Left kidney (tissue), 1 donor: ENCODE measurements at regions not wholly inside any gene's neighbourhood (a gene's known extent, or its start where the extent isn't known, plus 50 kb on each side); places are given as distances from the start of the nearest gene placed in this dataset.

ENCODE experiments used
- DNase-seq: peaks from one replicate; pipeline ENCODE4 v3.0.0-alpha.2; 2013

DNA sequence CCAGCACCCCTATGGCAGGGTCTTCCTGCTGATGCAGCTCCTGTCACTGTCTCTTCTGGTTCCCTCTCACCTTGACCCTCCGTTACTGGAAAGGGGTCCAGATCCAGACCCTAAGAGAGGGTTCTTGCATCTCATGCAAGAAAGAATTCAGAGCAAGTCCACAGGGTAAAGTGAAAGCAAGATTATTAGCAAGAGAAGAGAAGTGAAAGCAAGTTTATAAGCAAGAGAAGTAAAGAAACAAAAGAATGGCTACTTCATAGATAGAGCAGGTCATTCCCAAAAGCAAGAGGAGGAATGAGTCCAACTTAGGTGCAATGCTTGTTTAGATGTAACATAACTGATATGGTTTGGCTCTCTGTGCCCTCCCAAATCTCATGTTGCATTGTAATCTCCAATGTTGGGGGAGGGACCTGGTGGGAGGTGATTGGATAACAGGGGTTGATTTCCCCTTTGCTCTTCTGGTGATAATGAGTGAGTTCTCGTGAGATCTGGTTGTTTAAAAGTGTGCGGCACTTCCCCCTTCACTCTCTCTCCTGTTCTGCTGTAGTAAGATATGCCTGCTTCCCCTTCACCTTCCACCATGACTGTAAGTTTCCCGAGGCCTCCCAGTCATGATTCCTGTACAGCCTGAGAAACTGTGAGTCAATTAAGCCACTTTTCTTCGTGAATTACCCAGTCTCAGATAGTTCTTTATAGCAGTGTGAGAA is 183.3 kb downstream of the MED10 start:
- DNase-seq: no peak

DNA sequence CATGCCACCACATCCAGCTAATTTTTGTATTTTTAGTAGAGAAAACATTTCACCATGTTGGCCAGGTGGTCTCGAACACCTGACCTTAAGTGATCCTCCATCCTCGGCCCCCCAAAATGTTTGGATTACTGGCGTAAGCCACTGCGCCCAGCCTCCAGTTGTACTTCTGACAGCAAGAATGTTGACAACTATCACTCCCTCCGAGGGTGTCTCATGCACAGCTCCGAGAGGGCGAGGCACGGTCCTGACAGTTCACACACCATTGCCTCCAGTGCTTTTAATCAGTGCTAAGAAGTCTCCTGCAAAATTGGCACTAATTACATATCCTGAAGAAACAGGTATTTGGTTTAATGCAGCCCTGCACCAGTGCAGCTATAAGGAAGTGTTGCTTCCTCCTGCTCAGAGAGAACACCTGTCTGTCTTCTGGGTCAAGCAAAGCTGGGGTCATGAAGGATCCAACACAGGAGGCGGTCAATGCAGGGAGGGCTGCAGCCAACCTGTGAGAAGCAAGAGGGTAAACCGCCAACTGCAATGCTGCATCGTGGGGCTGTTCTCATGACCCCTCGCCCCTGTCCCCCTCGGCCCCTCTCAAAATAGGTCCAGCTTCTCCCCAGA is 184.0 kb downstream of the MED10 start:
- DNase-seq: no peak

DNA sequence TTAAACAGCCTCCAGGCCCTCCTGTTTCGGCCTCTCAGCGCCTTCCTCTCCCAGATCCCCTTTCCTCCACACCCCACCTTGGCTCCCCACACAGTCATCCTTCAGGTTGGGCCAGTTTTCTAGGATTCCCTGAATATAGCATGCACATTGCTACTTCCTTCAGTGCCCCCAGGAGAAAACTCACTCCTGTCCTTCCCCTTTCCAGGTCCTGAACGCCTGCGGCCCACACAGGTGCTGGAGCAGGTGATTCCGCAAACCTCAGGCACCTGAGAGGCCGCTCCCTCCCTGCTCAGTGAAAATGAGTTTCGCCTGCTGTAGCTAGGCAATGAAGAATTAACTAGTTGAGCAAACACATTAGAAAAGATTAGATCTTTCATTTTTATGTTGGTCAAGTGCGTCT is 185.0 kb downstream of the MED10 start:
- DNase-seq: no peak

DNA sequence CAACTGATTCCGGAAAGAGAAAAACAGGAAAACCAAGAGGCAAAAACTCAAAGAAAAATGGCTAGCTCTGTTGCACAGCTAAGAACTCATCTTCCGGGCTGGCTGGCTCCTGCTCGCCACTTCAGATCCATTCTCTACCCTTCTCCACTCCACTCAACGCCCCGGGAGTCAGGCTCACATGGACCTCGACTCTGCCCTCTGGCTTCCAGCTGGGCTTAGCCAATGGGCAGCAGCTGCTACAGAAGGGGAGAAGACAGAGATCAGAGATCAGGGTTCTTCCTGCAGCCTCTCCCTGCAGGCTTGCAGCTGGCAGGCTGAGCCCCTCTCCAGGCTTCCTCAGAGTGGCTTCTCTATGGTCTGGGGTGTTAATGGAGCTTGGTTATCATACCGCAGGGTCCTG is 187.5 kb downstream of the MED10 start:
- DNase-seq: no peak

DNA sequence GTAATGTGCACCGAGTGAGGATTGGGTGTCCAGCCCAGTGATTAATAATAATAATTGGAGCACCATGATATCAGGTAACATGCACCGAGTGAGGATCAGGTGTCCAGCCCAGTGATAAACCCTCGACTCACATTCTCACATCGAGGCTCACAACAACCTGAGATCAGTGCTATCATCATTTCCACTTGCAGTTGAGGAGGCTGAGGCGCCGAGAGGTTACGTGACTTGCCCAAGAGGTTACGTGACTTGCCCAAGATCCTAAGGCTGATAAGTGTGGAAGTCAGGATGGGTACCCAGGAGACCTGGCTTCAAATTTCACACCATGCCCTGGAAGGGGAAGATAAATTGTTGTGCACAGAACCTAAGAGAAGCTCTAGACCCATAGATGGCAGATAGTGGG is 189.4 kb downstream of the MED10 start:
- DNase-seq: no peak

DNA sequence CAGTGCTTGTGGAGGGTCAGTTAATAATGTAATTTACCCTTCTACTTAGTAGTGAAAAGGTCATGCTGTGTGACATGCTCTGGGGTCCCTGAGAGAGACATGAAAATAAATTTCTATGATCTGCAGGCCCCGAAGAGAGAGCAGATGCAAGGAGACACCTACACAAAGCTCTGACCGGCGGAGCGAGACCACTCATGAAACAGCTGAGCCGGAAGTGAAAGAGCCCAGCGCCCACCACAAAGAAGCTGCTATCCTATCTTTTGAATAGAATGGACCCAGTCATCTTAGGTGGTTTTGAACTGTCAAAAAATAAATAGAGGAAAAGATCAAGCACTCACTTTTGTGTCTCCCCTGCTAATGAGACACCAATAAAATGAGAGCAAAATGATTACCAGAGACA is 190.0 kb downstream of the MED10 start:
- no peak for DNase-seq

DNA sequence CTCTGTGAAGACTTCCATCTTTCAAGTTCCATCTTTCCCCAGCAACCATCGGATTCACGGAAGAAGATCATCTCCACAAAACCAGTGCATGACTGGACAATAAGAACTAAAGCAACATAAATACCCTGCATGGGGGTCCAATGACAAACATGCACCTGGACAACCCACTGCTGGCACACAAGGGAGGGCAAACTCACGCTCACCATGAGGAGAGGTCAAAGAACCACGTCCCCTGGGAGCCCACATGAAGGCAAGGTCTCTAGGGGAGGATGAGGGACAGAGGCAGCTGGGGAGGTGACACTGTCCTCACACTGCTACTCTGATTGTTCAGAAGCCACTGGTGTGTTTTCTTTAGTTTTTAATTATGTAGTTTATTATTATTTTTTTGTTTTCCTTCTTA is 190.8 kb downstream of the MED10 start:
- no peak for DNase-seq

DNA sequence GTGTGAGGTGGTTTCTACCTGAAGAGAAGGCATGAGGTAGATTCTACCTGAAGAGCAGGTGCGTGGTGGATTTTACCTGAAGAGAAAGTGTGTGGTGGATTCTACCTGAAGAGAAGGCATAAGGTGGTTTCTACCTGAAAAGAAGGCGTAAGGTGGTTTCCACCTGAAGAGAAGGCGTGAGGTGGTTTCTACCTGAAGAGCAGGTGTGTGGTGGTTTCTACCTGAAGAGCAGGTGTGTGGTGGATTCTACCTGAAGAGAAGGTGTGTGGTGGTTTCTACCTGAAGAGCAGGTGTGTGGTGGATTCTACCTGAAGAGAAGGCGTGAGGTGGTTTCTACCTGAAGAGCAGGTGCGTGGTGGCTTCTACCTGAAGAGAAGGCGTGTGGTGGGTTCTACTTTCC is 192.8 kb downstream of the MED10 start:
- no peak for DNase-seq

DNA sequence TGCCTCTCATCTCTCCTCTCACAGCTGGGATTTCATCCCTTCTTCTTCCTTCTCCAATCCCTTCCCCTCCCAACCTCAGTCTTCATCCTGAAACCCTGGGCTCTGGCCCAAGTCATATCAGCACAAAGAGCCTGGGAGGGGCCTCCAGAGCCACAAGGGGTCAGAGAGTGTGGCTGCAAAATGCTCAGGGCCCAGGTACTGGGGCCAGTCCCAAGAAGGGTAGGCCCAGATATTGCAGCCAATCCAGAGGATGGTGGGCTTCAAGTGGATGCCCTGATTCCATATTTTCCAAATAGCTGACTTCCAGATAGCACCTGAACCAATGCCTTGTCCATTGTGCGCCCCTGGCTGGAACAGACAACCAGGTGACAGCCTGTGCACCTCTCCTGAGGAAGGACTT is 193.9 kb downstream of the MED10 start:
- no peak for DNase-seq

DNA sequence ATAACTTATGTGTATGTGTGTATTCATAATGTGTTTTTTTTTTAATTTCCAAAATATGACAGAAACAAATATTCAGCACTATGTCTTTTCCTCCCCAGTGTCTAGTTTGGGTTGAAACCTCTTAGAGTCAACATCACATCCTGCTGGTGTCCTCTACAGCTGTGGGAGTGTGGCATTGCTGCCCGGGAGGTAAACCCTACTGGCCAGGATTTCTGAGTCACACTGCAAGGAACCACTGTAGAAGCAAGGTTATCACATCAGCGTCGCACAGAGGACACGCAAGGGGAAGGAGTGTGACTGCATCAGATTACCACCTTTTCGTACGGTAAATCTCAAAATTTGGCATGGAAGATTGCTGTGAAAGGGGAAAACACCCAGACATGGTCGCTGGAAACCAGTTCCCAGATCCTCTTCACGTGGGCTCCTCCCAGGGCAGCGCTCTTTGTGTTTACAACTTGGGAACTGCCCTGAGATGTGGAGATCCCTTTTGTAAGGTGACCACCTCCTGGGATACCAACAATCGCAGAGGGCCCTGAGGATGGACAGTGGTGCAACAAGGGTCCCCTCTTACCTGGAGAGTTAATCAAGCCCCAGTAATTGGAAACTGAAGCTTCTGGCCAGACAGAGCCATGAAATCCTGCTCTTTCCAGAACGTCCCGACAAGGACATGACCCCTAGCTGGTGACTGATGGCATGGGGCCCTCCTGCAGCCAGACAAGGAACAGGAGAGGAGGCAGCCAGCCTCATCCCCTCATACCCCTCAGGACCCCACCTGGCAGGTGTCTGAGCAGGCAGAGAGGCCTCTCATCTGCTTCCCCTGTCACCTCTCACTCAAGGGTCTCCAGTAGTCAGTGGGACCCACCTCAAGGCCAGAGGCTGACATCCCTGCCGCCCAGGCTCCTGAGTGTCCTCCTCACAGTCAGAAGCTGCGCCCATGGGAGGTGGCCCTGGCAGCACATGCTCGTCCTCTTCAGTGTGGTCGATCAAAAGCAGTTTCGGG is 194.7 kb downstream of the MED10 start:
- DNase-seq: no peak

DNA sequence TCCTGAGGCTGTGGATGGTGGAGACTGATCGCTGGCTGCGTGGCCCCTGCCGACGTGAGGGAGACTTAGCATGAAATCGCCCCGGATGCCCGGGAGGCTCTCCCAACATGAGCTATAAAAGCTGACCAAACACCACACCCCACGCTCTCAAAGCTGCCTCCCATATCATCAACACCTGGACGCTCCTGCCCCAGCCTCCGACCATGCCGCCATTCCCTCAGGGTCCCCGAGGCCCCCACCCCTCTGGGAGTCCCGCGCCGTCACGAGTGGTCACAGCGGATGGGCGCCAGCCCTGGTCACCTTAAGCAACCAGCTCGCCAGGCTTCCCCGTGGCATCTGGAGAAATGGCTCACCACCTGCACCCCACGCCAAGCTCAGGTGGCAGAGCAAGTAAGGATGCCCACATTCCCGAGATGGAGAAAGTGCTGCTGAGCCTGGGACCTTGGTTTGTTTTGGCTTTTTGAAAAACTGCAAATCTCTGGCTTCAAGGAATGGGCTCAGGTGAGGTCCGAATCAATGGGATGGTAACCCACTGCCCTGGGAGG is 196.0 kb downstream of the MED10 start:
- no peak for DNase-seq

DNA sequence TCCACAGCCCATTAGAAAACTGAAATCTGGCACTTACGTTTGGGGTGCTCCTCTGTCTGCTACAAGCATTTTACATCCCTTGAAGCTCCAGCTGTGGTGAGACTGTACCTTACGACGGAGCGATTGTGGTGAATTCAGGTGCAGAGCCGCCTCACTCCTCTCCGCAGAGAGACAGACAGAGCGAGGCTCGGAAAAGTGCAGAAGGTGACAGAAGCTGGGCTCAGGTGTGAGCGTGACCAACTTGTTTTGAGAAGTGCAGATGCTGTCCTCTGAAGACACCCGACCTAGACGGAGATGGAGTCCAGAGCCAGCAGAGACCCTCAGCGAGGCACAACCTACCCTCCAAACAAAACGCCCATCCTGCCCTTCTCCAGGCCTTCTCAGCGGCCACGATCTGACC is 196.5 kb downstream of the MED10 start:
- no peak for DNase-seq

DNA sequence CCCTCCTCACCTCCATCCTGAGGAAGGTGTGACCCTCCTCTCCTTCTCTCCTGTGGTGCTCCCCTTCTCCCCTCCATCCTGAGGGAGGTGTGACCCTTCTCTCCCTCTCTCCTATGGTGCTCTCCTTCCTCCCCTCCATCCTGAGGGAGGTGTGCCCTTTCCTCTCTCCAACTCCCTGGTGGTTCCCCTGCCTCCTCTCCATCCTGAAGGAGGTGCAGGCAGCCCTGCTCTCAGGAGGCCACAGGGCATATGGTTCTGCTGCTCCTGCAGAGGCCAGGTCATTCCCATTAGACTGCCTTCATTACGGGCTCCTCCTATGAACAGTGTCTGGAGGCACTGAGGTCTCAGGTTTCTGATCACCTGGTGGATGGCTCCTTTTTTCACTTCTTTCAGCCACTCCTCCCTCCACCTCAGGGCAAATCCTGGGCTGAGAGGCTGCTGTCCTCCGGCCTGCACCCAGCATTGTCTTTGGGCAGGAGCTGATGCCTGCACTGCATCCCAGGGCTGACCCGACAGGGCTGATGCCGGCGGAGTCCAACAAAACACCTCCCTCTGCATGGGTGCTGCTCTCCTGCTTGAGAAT is 197.1 kb downstream of the MED10 start:
- DNase-seq: no peak

DNA sequence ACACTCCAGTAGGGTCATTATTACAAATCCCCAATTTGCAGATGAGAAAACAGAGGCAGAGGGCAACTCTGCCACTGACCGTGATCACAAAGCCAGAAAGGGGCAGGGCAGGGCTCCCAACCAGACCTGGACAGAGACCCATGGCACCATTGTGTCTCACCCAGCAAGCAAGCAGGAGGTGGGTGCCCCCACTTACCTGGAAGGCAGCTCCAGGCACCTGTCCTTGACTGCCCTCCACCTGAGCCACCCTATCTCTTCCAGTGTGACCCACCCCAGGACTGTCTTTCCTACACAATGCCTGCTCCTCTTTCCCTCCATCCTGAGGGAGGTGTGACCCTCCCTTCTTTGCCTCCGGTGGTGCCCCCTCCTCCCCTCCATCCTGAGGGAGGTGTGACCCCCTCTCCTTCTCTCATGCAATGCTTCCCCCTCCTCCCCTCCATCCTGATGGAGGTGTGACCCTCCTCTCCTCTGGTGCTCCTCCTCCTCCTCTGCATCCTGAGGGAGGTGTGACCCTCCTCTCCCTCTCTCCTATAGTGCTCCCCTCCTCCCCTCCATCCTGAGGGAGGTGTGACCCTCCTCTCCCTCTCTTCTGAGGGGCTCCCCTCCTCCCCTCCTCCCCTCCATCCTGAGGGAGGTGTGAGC is 198.0 kb downstream of the MED10 start:
- DNase-seq: no peak

DNA sequence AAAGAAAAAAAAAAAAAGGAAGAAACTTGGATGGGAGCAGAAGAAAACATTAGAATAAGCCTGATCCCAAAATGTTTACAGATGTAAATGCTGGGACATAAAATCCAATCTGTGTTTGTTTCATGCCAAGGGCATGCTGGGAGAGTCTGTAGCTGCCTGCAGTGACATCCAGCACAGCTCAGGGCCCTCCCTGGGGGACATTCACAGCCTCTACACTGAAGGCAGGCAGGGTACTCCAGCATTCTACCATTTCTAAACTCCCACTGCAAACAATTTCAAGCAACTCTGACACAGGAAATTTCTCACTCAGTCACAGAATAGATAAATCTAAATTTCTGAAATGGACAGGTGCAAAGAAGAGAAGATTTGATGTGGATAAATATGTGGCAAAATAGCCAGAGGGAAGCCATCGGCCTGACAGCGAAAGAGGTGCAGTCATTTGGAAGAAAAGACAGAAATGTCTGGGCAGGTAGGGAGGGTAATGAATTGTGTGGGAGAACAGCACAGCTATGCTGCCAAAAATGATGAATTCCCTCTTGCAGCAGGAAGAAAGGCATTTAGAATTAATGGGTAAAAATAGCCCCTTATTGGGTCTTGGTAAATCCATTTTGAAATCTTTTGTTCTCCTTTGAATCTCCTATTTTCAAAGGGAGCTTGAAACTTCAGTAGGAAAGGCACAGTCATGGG is 199.4 kb downstream of the MED10 start:
- DNase-seq: no peak

DNA sequence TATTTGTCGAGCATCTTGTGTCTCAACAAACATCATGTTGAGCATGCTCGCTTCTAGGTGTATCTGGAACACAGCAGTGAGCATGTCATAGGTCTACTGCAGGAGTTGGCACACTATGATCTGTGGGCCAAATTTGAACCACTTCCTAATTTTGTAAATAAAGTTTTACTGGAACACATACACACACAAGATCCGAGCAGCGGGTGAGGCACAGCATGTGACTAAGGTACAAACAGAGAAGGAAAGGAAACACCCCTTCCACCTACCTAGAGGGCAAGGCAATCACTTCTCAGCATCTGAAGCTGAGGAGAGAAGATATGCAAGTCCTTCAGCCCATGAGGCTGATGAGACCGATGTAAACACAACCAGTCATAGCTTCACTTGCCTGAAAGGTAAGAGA is 200.4 kb downstream of the MED10 start:
- no peak for DNase-seq

DNA sequence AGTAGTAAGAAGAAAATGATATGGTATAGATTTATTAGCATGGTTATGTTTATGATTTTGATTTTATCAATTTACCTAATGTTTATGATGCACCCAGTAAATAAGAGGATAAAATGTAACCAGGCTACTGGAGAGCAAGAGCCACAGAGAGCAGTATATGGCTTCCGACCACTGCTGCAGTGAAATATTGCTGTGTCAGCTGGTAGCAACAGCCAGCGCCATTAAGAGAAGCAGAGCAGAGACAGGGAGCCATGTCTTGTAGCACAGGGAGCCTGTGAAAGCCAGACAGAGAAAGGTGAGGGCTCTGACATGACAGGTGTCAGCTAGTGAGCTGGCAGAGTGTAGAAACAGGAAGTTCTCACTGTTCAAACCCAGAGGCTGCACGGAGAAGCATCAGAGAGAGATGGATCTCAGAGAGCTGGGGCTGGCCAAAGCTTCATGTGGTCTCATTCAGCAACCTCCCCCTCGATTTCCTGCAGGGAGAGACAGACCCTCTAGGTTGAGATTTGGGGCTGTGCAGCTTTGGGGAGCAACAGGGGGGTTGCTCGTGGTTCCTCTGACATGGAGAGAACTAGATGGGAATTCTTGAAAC is 202.1 kb downstream of the MED10 start:
- DNase-seq: no peak

DNA sequence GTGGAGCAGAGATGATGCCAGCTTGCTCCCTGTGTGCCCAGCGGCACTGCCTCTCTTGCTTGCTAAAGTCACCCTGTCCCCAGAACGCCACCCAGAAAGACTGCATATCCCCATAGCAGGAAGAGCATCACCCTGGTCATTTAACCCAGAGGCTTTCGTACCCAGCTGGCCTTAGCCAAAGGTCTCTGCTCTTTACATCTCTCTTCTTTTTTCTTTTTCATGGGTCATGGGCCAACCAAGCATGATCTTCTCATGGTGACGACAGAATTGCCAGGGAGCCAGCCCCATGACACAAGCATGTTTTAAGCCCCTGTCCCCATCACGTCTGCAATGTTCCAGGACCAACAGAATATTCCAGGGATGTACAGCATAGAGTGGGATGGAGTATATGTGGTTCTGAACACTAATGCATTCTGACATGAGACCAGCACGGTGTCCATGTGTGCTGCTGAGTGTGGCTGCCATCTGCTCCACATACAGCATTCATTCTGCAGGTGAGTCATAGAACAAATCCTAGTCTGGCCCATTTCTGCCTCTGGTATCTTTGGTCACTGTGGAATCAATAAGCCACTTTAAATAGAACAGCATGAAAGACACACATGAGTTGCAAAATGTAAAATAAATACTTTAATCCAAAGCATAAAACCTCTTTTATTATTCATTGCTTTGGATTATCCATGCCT is 203.0 kb downstream of the MED10 start:
- no peak for DNase-seq

DNA sequence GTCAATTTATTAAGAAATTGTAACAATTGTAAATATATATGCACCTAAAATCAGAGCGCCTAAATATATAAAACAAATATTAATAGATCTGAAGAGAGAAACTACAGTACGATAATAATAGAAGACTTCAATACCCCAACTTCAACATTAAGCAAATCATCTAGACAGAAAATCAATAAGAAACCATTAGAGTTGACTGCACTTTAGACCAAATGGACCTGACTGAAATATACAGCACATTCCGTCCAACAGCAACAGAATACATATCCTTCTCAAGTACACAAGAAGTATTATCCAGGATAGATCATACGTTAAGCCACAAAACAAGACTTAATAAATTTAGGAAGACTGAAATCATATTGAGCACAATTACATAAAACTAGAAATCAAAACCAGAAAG is 208.7 kb downstream of the MED10 start:
- no peak for DNase-seq

DNA sequence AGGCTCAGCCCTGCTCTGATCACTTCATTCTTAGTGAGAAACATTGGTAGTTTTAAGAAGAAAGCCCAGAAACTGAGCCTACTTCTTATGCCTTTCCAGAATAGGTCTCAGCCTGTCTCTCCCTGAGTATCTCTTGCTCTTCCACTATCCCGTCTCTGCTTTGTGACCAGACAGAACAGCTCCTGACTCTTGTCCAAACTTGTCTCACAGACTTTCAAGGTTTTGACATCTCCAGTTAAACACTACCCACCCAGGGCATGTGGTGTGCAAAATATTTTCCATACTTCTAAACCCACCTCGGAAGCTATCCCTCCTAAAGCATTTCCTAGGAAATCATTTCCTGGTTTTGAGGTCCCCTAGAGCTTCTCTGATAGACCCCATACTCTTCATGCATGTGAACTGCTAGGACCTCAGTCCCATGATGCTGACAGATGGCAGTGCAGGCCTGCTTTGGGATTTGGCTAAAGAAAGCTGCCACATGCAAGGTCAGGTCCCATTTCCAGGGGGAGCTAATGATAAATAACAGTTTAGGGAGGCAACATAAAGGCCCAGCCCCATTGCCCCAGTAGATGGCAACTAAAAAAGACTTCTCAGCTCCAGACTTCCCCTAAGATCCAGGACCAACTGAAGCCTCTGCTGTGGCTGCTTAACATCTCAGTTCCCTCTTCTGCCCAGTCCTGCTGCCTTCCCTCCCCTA is 211.5 kb downstream of the MED10 start:
- DNase-seq: no peak
